OCI-LY1 (cell line): ENCODE measurements at regions not wholly inside any gene's neighbourhood (a gene's known extent, or its start where the extent isn't known, plus 50 kb on each side); places are given as distances from the start of the nearest gene placed in this dataset.

ENCODE experiments used
- EZH2 ChIP-seq: fragments of 200-600 bp; sonication (generic), shearing (Covaris generic); IDR thresholded peaks from 2 replicates; pipeline ENCODE4 v1.8.0; 2017; ENCODE audit warnings: borderline replicate concordance, mixed run types, mild to moderate bottlenecking, antibody characterized with exemption, low read length, moderate library complexity, mixed read lengths
- TF ChIP-seq, protein P1 (sequence below): fragments of 200-600 bp; sonication (generic), shearing (Covaris generic); IDR thresholded peaks from 2 replicates; pipeline ENCODE4 v1.5.1; 2017; ENCODE audit warnings: mild to moderate bottlenecking, antibody characterized with exemption, low read length, moderate library complexity, mixed read lengths

DNA sequence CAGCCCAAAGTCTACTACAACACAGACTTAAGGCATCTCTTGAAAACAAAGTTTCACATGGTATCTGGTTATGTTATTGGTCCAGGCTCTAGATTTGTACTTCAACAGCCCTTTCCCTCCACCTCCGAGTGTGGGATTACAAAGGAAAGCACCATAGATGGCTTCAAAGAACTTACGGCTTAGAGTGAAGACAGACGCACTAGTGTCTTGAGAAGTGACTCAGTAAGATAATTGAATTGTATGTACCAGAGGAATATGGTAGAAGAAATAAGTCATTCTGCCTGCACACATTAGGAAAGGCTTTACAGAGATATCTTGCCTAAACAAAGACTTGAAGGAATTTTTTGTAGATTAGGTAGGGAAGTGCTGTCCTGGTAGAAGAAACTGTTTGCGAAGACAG is 392.3 kb upstream of the TNP1 start:
- TF ChIP-seq, protein P1, sequence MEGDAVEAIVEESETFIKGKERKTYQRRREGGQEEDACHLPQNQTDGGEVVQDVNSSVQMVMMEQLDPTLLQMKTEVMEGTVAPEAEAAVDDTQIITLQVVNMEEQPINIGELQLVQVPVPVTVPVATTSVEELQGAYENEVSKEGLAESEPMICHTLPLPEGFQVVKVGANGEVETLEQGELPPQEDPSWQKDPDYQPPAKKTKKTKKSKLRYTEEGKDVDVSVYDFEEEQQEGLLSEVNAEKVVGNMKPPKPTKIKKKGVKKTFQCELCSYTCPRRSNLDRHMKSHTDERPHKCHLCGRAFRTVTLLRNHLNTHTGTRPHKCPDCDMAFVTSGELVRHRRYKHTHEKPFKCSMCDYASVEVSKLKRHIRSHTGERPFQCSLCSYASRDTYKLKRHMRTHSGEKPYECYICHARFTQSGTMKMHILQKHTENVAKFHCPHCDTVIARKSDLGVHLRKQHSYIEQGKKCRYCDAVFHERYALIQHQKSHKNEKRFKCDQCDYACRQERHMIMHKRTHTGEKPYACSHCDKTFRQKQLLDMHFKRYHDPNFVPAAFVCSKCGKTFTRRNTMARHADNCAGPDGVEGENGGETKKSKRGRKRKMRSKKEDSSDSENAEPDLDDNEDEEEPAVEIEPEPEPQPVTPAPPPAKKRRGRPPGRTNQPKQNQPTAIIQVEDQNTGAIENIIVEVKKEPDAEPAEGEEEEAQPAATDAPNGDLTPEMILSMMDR = no peak
- no peak for TF ChIP-seq EZH2
